ENCODE measurements at regions not wholly inside any gene's neighbourhood (a gene's known extent, or its start where the extent isn't known, plus 50 kb on each side); places are given as distances from the start of the nearest gene placed in this dataset.

DNA sequence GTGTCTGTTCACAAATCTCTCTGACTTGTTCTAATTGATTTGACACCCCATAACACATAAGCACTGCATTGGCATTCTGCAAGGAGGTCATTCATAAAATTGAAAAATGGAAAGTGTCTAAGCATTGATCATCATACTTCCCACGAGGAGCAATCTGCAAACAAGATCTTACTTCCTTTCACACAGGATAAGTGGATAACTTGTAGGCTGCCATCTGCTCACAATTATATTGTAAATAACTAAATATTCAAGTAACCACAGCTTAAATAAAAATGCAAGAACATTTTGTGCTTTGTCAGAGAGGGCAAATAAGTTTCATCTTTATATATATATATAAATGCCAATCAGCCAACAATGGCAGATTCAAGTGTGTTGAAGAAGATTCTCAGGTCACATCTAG lies 264.8 kb upstream of the ZC3H12C start:
- ChIA-PET SMC1A (ENCODE audit: uncharacterized antibody, unreplicated experiment) (no interaction called here), CTCF (no interaction called here), POLR2A (no interaction called here), RAD21 (ENCODE audit: unreplicated experiment) (no interaction called here)
- FAIRE-seq, result no peak
- Histone ChIP-seq H4K20me1 (ENCODE audit: control insufficient read depth, insufficient read depth) (no peaks in the 10 kb centered on the region), H2AFZ (ENCODE audit: control insufficient read depth, low read depth, low read length) (no peak overlapping the region), H3K4me3 (no peak overlapping the region), H3K4me1 (ENCODE audit: control insufficient read depth, insufficient read depth, low read length) (no peaks in the 10 kb centered on the region), H3K9me3 (replicated peaks; ENCODE audit: control insufficient read depth, insufficient read depth, low read length) (no peaks in the 10 kb centered on the region), H3K9ac (ENCODE audit: control insufficient read depth, insufficient read depth, low read length) (no peak overlapping the region), H3K27ac (ENCODE audit: control insufficient read depth, insufficient read depth) (no peak overlapping the region), H3K36me3 (ENCODE audit: control insufficient read depth in 2 of 2, insufficient read depth in 2 of 2, low read length in 1 of 2) (no peaks in the 10 kb centered on the region), H3K27me3 (replicated peaks in 1 of 2; ENCODE audit: control insufficient read depth in 2 of 2, insufficient read depth in 2 of 2, low read length in 1 of 2) (peaks cover 0 to 1% of the 10 kb centered on the region in 2 experiments; a peak in 1 of 4 replicates), H3K4me2 (ENCODE audit: control insufficient read depth, insufficient read depth) (no peak overlapping the region), H3K79me2 (ENCODE audit: control insufficient read depth, insufficient read depth, low read length) (no peaks in the 10 kb centered on the region)
- in situ Hi-C loops (cut with MboI), result no loop called here
- no peak for DNase-seq (ENCODE audit: low read depth, low spot score)
- intact Hi-C loops (cut with micrococcal nuclease; ENCODE audit: unreplicated experiment), result no loop called here
- 0% methylated on average over 1 of the region's 1 CpG for WGBS (ENCODE audit: insufficient coverage, insufficient replicate concordance, low lambda C conversion rate, missing lambda C conversion rate)
- no TSS peak for BruUV-seq (replicated peaks)
- no peak for ATAC-seq
- no peak for TF ChIP-seq ETV6 (conservative IDR thresholded peaks at IDR 0.05 in 1 of 2, IDR thresholded peaks at IDR 0.05 in 1 of 2; ENCODE audit: borderline replicate concordance in 1 of 2, low read depth in 1 of 2)
- no peak for TF ChIP-seq PAX5 (IDR thresholded peaks at IDR 0.05; ENCODE audit: borderline replicate concordance, low read depth, low read length)
- TF ChIP-seq, protein P1, sequence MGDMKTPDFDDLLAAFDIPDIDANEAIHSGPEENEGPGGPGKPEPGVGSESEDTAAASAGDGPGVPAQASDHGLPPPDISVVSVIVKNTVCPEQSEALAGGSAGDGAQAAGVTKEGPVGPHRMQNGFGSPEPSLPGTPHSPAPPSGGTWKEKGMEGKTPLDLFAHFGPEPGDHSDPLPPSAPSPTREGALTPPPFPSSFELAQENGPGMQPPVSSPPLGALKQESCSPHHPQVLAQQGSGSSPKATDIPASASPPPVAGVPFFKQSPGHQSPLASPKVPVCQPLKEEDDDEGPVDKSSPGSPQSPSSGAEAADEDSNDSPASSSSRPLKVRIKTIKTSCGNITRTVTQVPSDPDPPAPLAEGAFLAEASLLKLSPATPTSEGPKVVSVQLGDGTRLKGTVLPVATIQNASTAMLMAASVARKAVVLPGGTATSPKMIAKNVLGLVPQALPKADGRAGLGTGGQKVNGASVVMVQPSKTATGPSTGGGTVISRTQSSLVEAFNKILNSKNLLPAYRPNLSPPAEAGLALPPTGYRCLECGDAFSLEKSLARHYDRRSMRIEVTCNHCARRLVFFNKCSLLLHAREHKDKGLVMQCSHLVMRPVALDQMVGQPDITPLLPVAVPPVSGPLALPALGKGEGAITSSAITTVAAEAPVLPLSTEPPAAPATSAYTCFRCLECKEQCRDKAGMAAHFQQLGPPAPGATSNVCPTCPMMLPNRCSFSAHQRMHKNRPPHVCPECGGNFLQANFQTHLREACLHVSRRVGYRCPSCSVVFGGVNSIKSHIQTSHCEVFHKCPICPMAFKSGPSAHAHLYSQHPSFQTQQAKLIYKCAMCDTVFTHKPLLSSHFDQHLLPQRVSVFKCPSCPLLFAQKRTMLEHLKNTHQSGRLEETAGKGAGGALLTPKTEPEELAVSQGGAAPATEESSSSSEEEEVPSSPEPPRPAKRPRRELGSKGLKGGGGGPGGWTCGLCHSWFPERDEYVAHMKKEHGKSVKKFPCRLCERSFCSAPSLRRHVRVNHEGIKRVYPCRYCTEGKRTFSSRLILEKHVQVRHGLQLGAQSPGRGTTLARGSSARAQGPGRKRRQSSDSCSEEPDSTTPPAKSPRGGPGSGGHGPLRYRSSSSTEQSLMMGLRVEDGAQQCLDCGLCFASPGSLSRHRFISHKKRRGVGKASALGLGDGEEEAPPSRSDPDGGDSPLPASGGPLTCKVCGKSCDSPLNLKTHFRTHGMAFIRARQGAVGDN (IDR thresholded peaks at IDR 0.05), result no peak
- TF ChIP-seq, protein P2, sequence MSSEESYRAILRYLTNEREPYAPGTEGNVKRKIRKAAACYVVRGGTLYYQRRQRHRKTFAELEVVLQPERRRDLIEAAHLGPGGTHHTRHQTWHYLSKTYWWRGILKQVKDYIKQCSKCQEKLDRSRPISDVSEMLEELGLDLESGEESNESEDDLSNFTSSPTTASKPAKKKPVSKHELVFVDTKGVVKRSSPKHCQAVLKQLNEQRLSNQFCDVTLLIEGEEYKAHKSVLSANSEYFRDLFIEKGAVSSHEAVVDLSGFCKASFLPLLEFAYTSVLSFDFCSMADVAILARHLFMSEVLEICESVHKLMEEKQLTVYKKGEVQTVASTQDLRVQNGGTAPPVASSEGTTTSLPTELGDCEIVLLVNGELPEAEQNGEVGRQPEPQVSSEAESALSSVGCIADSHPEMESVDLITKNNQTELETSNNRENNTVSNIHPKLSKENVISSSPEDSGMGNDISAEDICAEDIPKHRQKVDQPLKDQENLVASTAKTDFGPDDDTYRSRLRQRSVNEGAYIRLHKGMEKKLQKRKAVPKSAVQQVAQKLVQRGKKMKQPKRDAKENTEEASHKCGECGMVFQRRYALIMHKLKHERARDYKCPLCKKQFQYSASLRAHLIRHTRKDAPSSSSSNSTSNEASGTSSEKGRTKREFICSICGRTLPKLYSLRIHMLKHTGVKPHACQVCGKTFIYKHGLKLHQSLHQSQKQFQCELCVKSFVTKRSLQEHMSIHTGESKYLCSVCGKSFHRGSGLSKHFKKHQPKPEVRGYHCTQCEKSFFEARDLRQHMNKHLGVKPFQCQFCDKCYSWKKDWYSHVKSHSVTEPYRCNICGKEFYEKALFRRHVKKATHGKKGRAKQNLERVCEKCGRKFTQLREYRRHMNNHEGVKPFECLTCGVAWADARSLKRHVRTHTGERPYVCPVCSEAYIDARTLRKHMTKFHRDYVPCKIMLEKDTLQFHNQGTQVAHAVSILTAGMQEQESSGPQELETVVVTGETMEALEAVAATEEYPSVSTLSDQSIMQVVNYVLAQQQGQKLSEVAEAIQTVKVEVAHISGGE (CRISPR knock-in tag; IDR thresholded peaks at IDR 0.05), result no peak
- TF ChIP-seq KLF5 (IDR thresholded peaks at IDR 0.05; ENCODE audit: partially characterized antibody), result no peak
- TF ChIP-seq CREM (IDR thresholded peaks at IDR 0.05; ENCODE audit: low read depth), result no peak
- TF ChIP-seq MEF2B (IDR thresholded peaks at IDR 0.05; ENCODE audit: partially characterized antibody, poor library complexity, severe bottlenecking), result no peak
- TF ChIP-seq, protein P3, sequence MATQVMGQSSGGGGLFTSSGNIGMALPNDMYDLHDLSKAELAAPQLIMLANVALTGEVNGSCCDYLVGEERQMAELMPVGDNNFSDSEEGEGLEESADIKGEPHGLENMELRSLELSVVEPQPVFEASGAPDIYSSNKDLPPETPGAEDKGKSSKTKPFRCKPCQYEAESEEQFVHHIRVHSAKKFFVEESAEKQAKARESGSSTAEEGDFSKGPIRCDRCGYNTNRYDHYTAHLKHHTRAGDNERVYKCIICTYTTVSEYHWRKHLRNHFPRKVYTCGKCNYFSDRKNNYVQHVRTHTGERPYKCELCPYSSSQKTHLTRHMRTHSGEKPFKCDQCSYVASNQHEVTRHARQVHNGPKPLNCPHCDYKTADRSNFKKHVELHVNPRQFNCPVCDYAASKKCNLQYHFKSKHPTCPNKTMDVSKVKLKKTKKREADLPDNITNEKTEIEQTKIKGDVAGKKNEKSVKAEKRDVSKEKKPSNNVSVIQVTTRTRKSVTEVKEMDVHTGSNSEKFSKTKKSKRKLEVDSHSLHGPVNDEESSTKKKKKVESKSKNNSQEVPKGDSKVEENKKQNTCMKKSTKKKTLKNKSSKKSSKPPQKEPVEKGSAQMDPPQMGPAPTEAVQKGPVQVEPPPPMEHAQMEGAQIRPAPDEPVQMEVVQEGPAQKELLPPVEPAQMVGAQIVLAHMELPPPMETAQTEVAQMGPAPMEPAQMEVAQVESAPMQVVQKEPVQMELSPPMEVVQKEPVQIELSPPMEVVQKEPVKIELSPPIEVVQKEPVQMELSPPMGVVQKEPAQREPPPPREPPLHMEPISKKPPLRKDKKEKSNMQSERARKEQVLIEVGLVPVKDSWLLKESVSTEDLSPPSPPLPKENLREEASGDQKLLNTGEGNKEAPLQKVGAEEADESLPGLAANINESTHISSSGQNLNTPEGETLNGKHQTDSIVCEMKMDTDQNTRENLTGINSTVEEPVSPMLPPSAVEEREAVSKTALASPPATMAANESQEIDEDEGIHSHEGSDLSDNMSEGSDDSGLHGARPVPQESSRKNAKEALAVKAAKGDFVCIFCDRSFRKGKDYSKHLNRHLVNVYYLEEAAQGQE (IDR thresholded peaks at IDR 0.05; ENCODE audit: low read depth, low read length), result no peak
- TF ChIP-seq IKZF2 (IDR thresholded peaks at IDR 0.05), result no peak
- no peak for TF ChIP-seq RAD51 (IDR thresholded peaks at IDR 0.05)
- TF ChIP-seq RFX5 (IDR thresholded peaks at IDR 0.05; ENCODE audit: low read depth, low read length), result no peak
- no peak for TF ChIP-seq MXI1 (IDR thresholded peaks at IDR 0.05; ENCODE audit: low read depth, low read length)
- TF ChIP-seq RB1 (IDR thresholded peaks at IDR 0.05; ENCODE audit: borderline replicate concordance), result no peak
- no peak for TF ChIP-seq NFYB (IDR thresholded peaks at IDR 0.05; ENCODE audit: insufficient read depth, low read depth, low read length)
